HG02763 (cell line): ENCODE measurements at regions not wholly inside any gene's neighbourhood (a gene's known extent, or its start where the extent isn't known, plus 50 kb on each side); places are given as distances from the start of the nearest gene placed in this dataset.

Source experiments
- ATAC-seq: cut with Tn5 transposase; IDR thresholded peaks from one replicate; pipeline ENCODE4 v1.9.1; 2021; ENCODE audit warnings: mild to moderate bottlenecking, moderate library complexity; ENCODE audit not compliant: unreplicated experiment

DNA sequence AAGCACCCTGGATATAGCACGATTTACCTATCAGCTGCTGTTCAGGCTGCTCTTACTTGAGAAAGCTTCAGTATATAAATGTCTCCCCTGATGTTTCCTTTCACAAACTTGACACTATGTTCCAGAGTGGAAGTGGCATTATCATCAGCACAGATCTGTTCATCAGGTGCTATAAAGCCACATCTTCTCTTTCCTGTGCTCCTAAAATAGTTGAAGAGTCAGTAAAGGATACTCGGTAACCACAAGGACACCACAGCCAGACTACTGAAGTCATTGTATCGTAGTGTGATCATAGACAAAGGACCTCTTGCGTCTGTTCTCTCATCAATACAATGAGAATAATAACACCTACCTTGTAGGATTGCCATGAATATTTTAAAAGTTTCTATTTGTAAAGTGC is 841.0 kb upstream of the CELF4 start:
- no peak for ATAC-seq

DNA sequence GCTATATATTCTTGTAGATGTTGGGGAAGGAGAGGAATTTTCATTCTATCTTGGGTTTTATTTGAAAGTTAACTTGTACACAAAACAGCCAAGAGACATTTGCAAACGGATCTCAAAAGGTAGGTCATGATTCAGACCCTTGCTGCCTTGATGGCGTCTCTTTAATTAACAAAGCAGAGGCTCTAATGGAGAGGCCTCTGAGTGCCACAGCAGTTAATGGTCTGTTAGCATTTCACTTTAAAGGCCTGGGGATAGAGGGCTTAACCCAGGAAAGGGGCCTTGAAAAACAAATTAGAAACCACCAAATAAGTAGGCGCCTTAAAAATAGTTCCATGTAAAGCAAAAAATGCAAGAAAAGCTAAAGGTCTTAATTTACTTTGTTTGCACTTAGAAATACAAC is 836.9 kb upstream of the CELF4 start:
- ATAC-seq: no peak

DNA sequence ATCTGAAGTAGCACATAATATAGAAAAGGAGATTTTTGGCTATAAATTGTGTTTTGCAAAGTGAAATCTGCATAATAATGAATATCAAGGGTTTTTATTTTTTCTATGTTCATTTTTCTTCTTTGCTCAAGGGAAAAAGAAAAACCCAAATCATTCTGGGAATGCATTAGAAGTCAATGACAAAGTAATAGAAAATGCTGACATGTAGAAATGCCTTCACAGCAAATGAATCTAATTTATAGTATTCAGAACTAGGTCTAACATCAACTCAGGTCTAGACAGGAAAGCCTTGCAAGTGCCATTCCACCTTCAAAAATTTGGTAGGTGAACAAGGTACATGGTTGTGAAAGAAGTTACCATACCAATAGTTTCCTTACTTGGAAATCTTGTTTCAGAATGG is 831.5 kb upstream of the CELF4 start:
- no peak for ATAC-seq

DNA sequence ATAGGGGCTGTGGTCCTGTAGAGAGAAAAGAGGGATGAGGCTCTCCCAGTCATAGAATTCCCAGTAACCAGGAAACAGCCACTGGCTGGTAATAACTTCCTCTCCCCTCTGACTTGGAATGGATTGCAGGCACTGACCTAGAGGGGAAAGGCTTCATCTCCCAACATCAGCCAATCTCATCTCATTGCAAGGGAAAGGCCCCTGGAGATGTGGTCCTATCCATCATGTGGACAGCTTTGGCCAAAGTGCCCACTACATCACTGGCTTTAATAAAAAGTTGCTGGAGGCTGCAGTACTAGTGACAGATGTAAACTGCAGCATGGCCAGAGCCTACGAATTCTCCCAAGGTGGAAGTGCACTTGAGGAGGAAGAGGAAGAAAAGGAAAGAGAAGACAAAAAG is 820.5 kb upstream of the CELF4 start:
- no peak for ATAC-seq

DNA sequence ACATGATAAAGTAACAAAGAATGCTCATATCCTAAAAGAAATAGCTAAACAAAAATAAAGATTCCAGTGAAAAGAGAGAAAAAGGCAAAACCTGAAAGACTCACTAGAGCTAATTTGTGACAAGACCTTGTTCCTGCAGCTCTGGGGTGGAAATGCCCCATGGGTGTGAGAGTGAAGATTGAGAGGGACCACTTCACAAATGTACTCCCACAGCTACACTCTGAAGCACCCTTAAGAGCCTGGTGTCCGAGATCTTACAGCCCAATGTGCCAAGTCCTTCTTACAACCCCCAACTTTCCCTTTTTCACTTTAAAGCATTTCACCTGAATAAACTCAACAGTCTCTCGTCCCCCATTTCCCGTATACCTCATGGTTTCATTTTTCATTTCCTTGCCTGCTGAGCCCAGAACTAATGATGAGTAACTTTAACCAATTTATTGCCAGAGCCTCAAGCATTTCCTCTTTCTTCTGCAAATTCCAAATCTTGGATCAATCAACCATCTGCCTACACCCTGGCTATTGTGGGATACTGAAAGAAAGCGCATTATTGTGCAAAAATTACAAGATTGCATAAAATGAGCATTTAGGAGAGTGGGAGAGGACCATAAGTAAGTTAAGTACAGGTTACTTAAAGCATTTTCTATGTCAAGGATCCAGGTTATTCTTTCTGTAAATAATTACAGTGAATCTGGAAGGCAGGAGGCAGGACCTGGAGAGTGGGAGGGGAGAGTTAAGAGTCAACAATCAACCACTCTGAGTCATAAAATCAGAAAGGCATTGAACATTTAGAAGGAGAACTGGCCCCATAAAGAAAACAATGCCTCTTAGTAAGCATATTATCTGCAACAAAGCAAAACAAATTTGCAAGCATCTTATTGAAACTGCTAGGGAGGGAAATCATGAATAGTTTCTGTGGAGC is 804.4 kb upstream of the CELF4 start:
- ATAC-seq: no peak

DNA sequence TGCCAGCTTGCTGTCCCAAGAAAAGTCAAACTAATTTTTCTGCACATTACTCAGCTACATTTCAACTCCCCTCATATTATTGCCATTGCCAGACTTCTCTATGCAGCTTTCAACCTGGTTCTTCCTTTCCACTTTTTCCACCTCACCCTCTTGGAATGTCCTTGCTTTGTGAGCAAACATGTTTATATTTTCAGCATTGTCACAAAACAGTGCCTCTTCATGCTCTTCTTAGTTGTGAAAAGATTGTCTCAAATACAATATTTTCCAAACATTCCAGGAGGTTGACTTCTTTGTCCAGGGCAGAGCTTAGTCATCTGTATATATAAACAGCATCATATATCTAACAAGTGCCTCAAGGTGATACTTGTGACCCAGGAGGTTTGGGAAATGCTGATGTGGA is 803.3 kb upstream of the CELF4 start:
- no peak for ATAC-seq

DNA sequence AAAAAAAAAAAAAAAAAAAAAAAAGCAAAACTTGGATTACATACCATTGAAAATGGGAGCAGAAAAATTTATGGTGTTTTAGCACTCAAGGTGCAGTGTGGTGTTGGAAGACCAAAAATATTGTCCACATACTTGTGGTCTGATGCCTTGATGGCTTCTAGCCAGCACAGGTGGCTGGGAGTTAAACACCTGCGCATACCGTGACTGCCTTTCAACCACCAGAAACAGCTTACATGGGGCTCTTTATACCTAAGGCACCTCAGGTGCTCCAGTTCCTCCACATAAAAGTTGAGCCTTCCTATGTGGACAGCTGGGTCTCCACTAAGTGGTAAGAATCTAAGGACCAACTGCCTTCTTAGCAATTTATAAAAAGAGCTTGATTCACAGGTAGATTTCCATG is 802.6 kb upstream of the CELF4 start:
- ATAC-seq: no peak

DNA sequence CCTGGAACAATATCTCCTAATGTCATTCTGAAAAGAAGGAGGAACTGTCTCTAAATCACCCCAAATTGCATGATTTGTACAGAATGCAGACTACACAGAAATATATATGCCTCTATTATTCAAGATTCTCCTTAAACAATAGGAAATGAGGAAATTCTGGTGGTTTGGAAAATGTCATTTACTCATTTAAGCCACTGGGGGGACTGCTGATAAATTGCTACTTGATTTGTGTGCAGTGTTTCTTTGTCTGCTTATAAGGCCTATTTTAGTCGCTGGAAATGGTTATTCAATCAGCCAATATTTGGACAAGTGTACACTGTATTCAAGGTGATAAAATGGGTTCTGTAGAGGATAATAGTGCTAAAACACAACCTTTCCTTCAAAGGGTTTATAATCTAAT is 801.9 kb upstream of the CELF4 start:
- no peak for ATAC-seq

DNA sequence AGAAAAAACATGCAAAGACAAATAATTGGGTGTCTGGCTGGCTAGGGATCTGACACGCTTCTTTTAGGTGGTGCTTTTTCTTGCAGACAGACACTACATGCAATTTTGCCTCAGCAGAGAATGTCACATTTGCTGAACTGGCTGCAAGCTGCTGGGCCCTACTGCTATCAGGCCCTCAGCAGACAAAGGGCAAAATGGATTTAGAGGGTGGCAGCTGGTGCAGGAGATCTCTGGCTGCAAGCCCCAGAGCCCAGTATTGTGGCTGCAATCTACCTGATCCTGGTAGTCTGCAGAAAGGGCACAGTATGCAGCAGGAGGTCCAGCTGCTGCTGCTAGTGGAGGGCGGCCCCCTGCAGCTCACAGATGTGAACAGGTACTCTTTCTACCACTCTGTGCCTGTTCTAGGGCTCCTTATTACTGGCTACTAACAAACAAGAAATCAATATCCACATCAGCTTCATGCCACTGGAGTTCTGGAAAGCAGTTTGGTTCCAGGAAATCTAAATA is 796.7 kb upstream of the CELF4 start:
- ATAC-seq: no peak

DNA sequence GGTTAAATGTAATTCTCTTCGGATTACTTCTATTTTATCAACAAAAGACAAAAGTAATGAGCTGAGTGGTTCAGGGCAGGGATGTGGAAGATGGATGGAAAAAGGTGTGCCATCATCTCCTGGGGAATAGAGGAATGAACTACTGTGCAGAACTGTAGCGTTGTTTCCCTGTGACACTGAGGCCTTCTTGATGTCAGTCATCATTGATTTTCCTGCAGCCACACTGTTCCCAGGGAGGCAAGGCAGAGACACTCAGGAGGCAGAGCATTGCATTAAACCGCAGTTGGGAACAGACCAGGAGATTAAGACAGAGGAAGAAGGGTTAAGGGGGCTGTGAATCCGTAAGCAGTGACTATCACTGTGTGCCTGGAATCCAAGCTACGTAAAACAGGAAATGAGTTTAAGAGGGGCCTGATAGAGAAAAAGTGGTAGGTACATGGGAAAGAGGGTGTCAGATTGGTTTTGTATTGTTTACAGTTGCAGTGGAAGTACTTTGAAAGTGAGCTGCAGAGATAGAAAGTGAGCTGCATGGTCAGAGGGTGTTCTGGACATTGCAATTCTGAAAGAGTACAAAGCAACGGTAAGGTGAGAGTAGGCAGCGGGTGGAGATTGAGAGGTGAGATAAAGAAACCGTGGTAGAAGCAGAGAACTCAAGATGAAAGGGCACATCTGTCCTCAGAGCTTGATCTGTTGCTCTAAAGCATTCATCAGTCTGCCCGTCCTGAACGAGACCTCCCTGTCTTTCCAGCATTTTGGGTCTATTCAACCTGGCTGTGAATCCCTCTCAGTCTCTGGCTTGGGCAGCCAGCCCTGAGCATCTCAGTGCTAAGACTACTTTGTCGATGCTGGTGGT is 793.4 kb upstream of the CELF4 start:
- ATAC-seq: no peak

DNA sequence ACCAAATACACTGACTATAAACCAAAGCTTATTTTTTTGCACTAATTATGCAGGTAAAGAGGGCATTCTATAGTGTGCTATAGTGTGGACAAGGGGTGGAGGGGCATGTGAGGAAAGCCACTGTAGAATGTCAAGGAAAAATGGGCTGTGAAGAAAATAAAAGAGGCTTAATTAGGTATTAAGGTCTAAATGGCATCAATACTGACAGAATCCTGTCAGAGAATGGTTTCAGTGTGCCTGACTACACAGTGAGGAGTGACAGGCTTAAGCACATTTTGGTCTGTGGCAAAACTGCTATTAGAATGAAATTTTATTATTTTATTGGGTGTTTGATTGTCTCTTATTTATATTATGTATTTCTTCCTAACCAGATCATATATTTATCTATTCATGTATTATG is 787.6 kb upstream of the CELF4 start:
- no peak for ATAC-seq

DNA sequence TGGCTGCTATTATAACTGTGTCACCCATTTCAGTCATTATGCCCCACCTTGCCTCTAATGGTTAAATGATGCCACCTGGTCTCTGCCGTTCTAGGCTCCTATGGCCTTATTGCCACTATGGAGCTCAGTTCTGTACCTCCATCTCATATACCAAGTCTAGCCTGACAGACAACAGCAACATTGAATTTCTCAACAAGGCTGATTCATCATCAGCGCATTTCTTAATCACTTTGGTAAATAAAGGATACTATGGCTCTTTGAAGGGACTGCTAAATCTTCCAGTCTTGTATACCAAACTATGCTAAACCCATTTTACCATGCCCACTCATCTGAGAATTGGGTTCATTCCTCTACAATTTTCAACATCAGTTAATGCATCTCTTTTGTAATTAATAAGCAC is 784.5 kb upstream of the CELF4 start:
- no peak for ATAC-seq

DNA sequence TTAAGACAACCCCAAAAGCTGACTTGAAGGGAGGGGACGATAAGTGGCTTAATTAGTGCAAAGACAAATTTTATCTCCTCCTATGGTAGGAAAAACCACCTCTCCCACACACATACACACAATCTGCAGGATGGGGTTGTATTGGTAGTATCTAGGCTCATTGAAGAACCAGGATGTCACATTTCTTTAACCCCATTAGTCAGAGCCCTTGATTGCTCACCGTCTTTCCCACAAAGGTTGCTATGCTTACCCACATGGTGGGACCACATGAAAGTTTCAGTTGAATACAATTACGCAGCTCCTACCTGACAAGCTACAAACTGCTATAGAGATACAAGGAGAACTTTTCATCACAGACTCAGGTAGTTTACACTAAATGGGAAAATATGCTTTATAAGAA is 765.0 kb upstream of the CELF4 start:
- no peak for ATAC-seq

DNA sequence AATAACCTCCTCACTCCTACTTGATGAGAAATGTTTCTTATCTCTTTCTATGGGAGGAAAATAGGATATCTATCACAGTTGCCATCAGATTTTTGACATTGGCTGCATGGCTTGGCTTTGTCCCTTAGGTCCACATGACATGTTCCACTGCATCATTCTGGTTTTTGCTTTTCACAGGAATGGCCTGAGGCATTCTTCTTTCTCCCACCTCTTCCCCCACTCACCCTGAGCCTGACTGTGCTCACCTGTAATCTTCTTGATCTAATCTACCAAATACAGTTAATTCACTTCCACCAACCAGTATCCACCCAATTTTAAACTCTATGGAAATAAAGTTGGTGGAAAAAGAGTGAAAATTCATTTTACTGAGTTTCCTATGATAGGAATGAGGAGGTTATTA is 763.5 kb upstream of the CELF4 start:
- ATAC-seq: no peak

DNA sequence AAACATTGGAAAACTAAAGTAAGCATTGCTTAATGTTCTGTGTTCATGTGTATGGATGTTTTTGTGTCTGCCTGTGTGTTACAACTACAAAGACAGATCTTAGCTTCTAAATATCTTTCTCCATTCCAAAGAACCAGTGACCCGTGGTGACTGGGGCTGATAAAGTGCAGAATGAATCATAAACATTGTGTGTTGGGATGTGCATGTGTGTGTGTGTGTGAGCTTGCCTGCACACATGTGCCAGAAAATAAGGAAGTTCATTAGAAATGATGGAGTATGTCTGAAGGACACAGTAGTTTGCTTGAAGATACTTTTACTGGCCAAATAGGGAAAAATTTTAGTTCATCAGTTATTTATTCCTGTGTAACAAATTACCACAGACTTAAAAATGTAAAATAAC is 756.6 kb upstream of the CELF4 start:
- no peak for ATAC-seq

DNA sequence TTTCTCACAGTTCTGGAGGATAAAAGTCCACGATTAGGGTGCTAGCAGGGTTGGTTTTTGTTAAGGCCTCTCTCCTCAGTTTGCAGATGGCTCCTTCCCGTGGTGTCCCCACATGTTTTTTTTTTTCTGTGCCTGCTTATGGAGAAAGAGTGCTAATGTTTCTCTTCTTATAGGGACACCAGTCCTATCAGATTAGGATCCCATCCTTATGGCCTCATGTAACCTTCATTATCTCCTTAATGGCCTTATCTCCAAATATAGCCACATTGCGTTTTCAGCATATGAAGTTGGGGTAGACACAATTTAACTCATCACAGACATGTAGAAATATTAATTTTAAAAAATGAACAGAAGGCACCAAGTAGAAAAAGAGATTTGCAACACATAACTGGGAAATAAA is 755.7 kb upstream of the CELF4 start:
- no peak for ATAC-seq

DNA sequence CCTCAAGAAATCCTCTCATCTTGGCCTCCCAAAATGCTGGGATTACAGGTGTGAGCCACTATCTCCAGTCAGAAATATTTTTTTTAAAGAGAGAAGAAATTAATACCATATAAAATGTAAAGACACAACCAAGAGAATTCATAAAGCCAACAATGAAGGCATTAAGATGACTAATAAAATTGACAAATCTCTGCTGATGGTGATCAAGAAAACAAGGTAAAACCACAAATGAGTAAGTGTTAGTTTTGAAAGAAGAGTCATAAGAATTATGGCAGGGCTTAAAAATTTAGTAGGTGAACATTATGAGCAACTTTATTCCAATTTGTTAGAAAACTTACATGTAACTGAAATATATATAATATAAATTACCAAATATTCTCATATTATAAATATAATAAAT is 752.8 kb upstream of the CELF4 start:
- ATAC-seq: no peak

DNA sequence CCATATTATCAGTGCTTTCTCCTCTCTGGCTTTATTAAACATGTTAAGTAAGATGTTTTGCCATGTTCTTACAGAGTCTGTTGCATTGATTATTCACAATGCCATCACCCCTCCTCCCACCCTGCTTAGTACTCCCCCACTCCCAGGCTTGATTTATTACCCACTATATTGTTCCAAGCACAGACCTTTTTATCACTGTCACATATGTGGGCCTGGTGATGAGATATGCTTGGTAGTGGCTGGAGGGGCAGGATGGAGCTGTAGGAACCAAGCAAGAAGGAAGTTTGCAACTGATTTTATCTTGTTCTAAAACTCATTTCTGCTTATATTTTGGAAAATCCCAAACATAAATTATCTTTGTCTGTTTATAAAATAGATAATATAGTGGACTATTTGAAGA is 748.2 kb upstream of the CELF4 start:
- ATAC-seq: no peak

DNA sequence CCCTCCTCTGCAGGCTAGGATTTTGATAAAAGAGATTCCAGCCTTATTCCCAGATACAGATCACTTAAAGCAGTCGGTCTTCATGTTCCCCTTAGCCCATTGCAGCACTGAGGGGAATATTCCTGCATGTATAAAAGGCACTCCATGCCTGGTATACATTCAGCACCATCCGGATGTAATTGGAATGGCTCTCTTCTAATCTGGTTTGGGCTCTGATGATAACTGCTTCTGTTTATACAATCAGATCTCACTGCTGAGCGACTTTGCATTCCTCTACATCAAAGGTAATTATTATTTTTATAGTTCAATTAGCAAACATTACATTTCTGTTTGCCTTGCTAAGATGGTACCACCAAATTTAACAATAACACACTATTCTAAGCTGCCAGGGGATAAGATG is 746.9 kb upstream of the CELF4 start:
- ATAC-seq: no peak

DNA sequence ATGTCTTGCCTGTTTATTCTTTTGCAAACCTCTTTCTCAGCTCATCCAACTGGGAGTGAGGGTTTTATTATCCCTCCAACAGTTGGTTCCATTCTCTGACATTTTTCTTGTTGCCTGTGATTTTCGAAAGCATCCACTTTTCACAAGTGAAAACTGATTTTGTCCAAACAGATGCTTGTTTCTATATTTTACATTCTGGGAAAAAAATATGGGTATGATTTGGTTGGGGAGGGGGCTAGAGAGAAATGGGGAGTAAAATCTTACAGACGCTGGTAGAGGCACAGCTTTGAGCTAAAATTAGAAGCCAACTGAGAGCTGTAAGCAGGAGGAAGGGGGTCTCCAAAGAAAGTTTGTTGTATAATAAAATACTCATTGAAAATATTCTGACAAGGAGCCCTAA is 745.3 kb upstream of the CELF4 start:
- no peak for ATAC-seq

DNA sequence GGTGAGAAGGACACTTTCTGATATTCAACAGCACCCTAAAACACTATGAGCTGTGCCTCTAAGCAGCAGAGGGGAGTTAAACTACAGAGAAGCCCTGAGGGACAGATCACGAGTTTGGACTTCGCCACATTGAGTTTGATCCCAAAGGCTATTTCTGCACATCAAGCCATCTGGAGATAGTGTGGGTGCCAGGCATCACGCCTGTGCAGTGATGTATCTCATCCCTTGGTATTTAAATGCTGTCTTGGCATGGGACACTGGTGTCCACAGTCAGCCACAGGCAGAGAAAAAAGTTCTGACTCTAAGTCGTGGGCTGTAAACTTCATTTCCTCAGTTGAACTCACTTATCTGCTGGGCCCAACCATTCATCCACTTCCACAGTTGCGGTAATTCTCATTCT is 742.3 kb upstream of the CELF4 start:
- ATAC-seq: no peak

DNA sequence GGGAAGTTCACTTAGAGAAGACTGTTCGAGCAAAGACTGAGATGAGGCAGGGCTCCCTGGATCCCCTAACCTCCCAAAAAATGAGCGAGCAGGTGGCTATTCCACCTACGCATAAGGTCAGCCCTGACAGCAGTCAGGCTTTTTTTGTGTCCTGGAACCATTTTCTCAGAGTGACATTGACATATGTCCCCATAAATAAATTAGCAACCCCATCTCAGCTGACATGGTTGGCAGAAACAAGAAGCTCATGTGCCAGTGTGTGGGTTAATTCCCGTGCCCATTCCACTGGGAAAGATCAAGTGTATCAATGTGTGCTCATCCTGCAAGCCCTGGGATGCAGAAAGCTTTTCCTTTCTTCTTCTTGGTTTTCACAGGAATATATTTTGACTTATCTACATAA is 740.4 kb upstream of the CELF4 start:
- no peak for ATAC-seq
